ENCODE measurements at regions not wholly inside any gene's neighbourhood (a gene's known extent, or its start where the extent isn't known, plus 50 kb on each side); places are given as distances from the start of the nearest gene placed in this dataset.
"Not testable (repeated sequence)": the region's sequence is repeated elsewhere in the genome, so short reads cannot be mapped to it uniquely, and the experiment has no call there.

- DNase-seq; H3K27me3 ChIP-seq (ENCODE audit: insufficient read depth, low read length); H3K18ac ChIP-seq (ENCODE audit: low read length); H3K4ac ChIP-seq (ENCODE audit: low read depth, low read length); H3K14ac ChIP-seq (ENCODE audit: low read length); H3K23ac ChIP-seq (ENCODE audit: low read length); H2AK5ac ChIP-seq (ENCODE audit: low read length); H4K12ac ChIP-seq (ENCODE audit: low read depth, low read length); H3K4me1 ChIP-seq (ENCODE audit: control insufficient read depth in 1 of 2, insufficient read depth in 2 of 2, low read length in 2 of 2); H2BK5ac ChIP-seq (ENCODE audit: low read depth, low read length, poor library complexity); H3K4me2 ChIP-seq (ENCODE audit: low read length); H3K9ac ChIP-seq (ENCODE audit: low read length); H3K9me3 ChIP-seq (ENCODE audit: insufficient read depth, low read depth, low read length); H2AFZ ChIP-seq (ENCODE audit: insufficient read depth, low read length, poor library complexity); H2BK12ac ChIP-seq (ENCODE audit: low read length); H2BK120ac ChIP-seq (ENCODE audit: insufficient read depth, low read length, poor library complexity); H3K79me2 ChIP-seq (ENCODE audit: control insufficient read depth, insufficient read depth, low read length, poor library complexity); H3K36me3 ChIP-seq (ENCODE audit: control insufficient read depth in 1 of 2, insufficient read depth in 2 of 2, low read length in 2 of 2); H3K27ac ChIP-seq (ENCODE audit: low read depth, low read length); H4K91ac ChIP-seq (ENCODE audit: low read depth, low read length); H4K8ac ChIP-seq (ENCODE audit: low read depth, low read length); H3K79me1 ChIP-seq (ENCODE audit: low read length); H3K4me3 ChIP-seq (ENCODE audit: low read depth, low read length): not testable (repeated sequence)
- no CpG with 5 or more reads among the region's 4 CpGs for WGBS (ENCODE audit: extremely low coverage, insufficient coverage, insufficient read length)
Observed at GRCh38 chr5:82626905-82627591, 348.9 kb upstream of the RPS23 start.

- H3K14ac ChIP-seq (ENCODE audit: low read length); H3K23ac ChIP-seq (ENCODE audit: low read length); H3K9me3 ChIP-seq (ENCODE audit: insufficient read depth, low read depth, low read length); H3K79me2 ChIP-seq (ENCODE audit: control insufficient read depth, insufficient read depth, low read length, poor library complexity); DNase-seq; H3K36me3 ChIP-seq (ENCODE audit: control insufficient read depth in 1 of 2, insufficient read depth in 2 of 2, low read length in 2 of 2); H3K27me3 ChIP-seq (ENCODE audit: insufficient read depth, low read length); H2BK5ac ChIP-seq (ENCODE audit: low read depth, low read length, poor library complexity); H3K79me1 ChIP-seq (ENCODE audit: low read length); H2AK5ac ChIP-seq (ENCODE audit: low read length); H2AFZ ChIP-seq (ENCODE audit: insufficient read depth, low read length, poor library complexity); H4K8ac ChIP-seq (ENCODE audit: low read depth, low read length); H3K4me3 ChIP-seq (ENCODE audit: low read depth, low read length); H3K9ac ChIP-seq (ENCODE audit: low read length); H3K4me2 ChIP-seq (ENCODE audit: low read length); H2BK12ac ChIP-seq (ENCODE audit: low read length); H3K4ac ChIP-seq (ENCODE audit: low read depth, low read length); H3K4me1 ChIP-seq (ENCODE audit: control insufficient read depth in 1 of 2, insufficient read depth in 2 of 2, low read length in 2 of 2); H2BK120ac ChIP-seq (ENCODE audit: insufficient read depth, low read length, poor library complexity); H4K12ac ChIP-seq (ENCODE audit: low read depth, low read length); H3K18ac ChIP-seq (ENCODE audit: low read length); H4K91ac ChIP-seq (ENCODE audit: low read depth, low read length); H3K27ac ChIP-seq (ENCODE audit: low read depth, low read length): not testable (repeated sequence)
- no CpG with 5 or more reads among the region's 1 CpG for WGBS (ENCODE audit: extremely low coverage, insufficient coverage, insufficient read length)
Observed at GRCh38 chr5:82626012-82626411, 347.9 kb upstream of the RPS23 start.

- no peak overlapping the region for H2AFZ ChIP-seq (ENCODE audit: insufficient read depth, low read length, poor library complexity)
- H2BK120ac ChIP-seq (ENCODE audit: insufficient read depth, low read length, poor library complexity): no peak overlapping the region
- no peaks in the 10 kb centered on the region for H3K27me3 ChIP-seq (ENCODE audit: insufficient read depth, low read length)
- H3K36me3 ChIP-seq (ENCODE audit: control insufficient read depth in 1 of 2, insufficient read depth in 2 of 2, low read length in 2 of 2): no peaks in the 10 kb centered on the region
- no peak overlapping the region for H4K8ac ChIP-seq (ENCODE audit: low read depth, low read length)
- H2BK12ac ChIP-seq (ENCODE audit: low read length): no peak overlapping the region
- no CpG with 5 or more reads among the region's 1 CpG for WGBS (ENCODE audit: extremely low coverage, insufficient coverage, insufficient read length)
- H2AK5ac ChIP-seq (ENCODE audit: low read length): no peak overlapping the region
- no peak for DNase-seq
- H3K79me2 ChIP-seq (ENCODE audit: control insufficient read depth, insufficient read depth, low read length, poor library complexity): no peaks in the 10 kb centered on the region
- H3K9me3 ChIP-seq (ENCODE audit: insufficient read depth, low read depth, low read length): no peaks in the 10 kb centered on the region
- no peaks in the 10 kb centered on the region for H3K79me1 ChIP-seq (ENCODE audit: low read length)
- no peak overlapping the region for H4K91ac ChIP-seq (ENCODE audit: low read depth, low read length)
- H4K12ac ChIP-seq (ENCODE audit: low read depth, low read length): no peak overlapping the region
- H3K18ac ChIP-seq (ENCODE audit: low read length): no peak overlapping the region
- H3K9ac ChIP-seq (ENCODE audit: low read length): no peak overlapping the region
- H3K4me1 ChIP-seq (ENCODE audit: control insufficient read depth in 1 of 2, insufficient read depth in 2 of 2, low read length in 2 of 2): no peaks in the 10 kb centered on the region
- H3K4me3 ChIP-seq (ENCODE audit: low read depth, low read length): no peak overlapping the region
- H2BK5ac ChIP-seq (ENCODE audit: low read depth, low read length, poor library complexity): no peak overlapping the region
- no peak overlapping the region for H3K4me2 ChIP-seq (ENCODE audit: low read length)
- no peak overlapping the region for H3K23ac ChIP-seq (ENCODE audit: low read length)
- H3K27ac ChIP-seq (ENCODE audit: low read depth, low read length): no peak overlapping the region
- no peak overlapping the region for H3K14ac ChIP-seq (ENCODE audit: low read length)
- no peak overlapping the region for H3K4ac ChIP-seq (ENCODE audit: low read depth, low read length)
Observed at GRCh38 chr5:82624062-82624461, 345.9 kb upstream of the RPS23 start.

GRCh38 chr5:82622711-82623514, 344.8 kb upstream of the RPS23 start:
- no peaks in the 10 kb centered on the region for H3K36me3 ChIP-seq (ENCODE audit: control insufficient read depth in 1 of 2, insufficient read depth in 2 of 2, low read length in 2 of 2)

More at GRCh38 chr5:82622711-82623514, 344.8 kb upstream of the RPS23 start:
- Histone ChIP-seq H2AFZ (ENCODE audit: insufficient read depth, low read length, poor library complexity) (no peak overlapping the region), H3K14ac (ENCODE audit: low read length) (no peak overlapping the region), H3K23ac (ENCODE audit: low read length) (no peak overlapping the region), H4K91ac (ENCODE audit: low read depth, low read length) (no peak overlapping the region), H3K9me3 (ENCODE audit: insufficient read depth, low read depth, low read length) (no peaks in the 10 kb centered on the region), H4K8ac (ENCODE audit: low read depth, low read length) (no peak overlapping the region), H4K12ac (ENCODE audit: low read depth, low read length) (no peak overlapping the region), H2AK5ac (ENCODE audit: low read length) (no peak overlapping the region), H2BK120ac (ENCODE audit: insufficient read depth, low read length, poor library complexity) (no peak overlapping the region), H3K79me2 (ENCODE audit: control insufficient read depth, insufficient read depth, low read length, poor library complexity) (no peaks in the 10 kb centered on the region), H3K9ac (ENCODE audit: low read length) (no peak overlapping the region), H3K18ac (ENCODE audit: low read length) (no peak overlapping the region), H3K4me2 (ENCODE audit: low read length) (no peak overlapping the region), H3K4ac (ENCODE audit: low read depth, low read length) (no peak overlapping the region), H2BK12ac (ENCODE audit: low read length) (no peak overlapping the region), H3K4me1 (ENCODE audit: control insufficient read depth in 1 of 2, insufficient read depth in 2 of 2, low read length in 2 of 2) (no peaks in the 10 kb centered on the region), H3K27me3 (ENCODE audit: insufficient read depth, low read length) (no peaks in the 10 kb centered on the region), H3K79me1 (ENCODE audit: low read length) (no peaks in the 10 kb centered on the region), H3K27ac (ENCODE audit: low read depth, low read length) (no peak overlapping the region), H2BK5ac (ENCODE audit: low read depth, low read length, poor library complexity) (no peak overlapping the region), H3K4me3 (ENCODE audit: low read depth, low read length) (no peak overlapping the region)
- DNase-seq: no peak
- WGBS (ENCODE audit: extremely low coverage, insufficient coverage, insufficient read length): no CpG with 5 or more reads among the region's 6 CpGs

Measured in trophoblast cell (in vitro differentiated cells and primary cell).